WI38 (cell line): ENCODE measurements at regions not wholly inside any gene's neighbourhood (a gene's known extent, or its start where the extent isn't known, plus 50 kb on each side); places are given as distances from the start of the nearest gene placed in this dataset.

Experiments
- H3K4me3 ChIP-seq: 2 replicates; pipeline ENCODE4 v1.5.1; 2011; ENCODE audit warnings: low read depth, mild to moderate bottlenecking, control low read depth, low read length
- TF ChIP-seq, protein P1 (sequence below): IDR thresholded peaks from 2 replicates; pipeline ENCODE4 v1.5.1; 2012; ENCODE audit warnings: low read depth, mild to moderate bottlenecking, control low read depth, low read length

DNA sequence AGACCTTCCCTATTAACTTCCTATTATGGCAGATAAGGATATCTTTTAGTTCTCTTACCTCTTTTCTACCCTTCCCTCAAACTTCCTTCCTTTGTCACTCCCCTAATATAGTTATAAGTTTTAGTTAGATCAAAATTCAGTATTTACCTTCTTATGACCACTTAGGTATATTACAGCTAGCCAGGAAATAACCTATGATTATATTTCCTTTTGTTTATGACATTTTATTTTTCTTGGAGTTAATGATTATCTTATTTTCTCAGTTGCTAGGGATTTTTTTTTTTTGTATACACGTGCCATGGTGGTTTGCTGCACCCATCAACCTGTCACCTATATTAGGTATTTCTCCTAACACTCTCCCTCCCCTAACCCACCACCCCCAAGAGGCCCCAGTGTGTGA lies 88.2 kb upstream of the ZBED5 start:
- H3K4me3 ChIP-seq = no peak overlapping the region
- TF ChIP-seq, protein P1, sequence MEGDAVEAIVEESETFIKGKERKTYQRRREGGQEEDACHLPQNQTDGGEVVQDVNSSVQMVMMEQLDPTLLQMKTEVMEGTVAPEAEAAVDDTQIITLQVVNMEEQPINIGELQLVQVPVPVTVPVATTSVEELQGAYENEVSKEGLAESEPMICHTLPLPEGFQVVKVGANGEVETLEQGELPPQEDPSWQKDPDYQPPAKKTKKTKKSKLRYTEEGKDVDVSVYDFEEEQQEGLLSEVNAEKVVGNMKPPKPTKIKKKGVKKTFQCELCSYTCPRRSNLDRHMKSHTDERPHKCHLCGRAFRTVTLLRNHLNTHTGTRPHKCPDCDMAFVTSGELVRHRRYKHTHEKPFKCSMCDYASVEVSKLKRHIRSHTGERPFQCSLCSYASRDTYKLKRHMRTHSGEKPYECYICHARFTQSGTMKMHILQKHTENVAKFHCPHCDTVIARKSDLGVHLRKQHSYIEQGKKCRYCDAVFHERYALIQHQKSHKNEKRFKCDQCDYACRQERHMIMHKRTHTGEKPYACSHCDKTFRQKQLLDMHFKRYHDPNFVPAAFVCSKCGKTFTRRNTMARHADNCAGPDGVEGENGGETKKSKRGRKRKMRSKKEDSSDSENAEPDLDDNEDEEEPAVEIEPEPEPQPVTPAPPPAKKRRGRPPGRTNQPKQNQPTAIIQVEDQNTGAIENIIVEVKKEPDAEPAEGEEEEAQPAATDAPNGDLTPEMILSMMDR = no peak

DNA sequence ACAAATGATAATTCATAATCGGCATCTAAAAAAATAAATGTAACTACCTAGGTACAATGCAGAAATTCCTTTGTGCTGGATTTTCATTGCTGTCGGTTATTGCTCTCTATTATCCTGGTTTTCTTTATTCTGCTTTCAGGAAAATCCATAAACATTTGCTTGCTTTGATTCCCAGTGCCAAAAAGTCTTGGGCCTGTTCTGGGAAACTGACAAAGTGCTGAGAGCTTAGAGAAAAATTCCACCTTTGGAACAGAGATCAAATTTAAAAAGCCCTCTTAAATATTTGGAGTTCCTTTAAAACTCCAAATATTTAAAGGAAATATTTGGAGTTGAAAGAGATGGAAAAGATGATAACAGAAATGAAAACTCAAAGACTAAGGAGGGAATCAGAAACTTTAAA lies 87.3 kb upstream of the ZBED5 start:
- TF ChIP-seq, protein P1 = no peak
- no peak overlapping the region for H3K4me3 ChIP-seq

DNA sequence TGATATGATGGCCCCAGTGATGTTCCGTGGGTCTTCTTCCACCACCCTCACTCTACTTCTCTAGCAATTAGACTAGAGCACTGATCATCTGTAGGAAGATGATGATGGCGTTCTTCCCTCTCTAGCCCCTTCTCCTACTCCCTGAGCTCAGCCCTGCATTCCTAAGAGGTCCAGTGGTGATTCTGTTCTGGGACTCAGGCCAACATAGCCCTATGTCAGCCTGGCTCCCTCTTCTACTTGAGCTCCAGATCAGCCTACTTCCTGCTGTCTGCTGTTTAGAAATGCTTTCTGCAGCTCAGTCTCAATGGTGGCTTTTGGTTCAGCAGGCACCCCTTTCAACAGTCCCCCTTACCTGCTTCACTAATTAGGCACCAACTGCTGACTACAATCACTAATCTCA lies 86.1 kb upstream of the ZBED5 start:
- TF ChIP-seq, protein P1 = no peak
- H3K4me3 ChIP-seq = no peak overlapping the region

DNA sequence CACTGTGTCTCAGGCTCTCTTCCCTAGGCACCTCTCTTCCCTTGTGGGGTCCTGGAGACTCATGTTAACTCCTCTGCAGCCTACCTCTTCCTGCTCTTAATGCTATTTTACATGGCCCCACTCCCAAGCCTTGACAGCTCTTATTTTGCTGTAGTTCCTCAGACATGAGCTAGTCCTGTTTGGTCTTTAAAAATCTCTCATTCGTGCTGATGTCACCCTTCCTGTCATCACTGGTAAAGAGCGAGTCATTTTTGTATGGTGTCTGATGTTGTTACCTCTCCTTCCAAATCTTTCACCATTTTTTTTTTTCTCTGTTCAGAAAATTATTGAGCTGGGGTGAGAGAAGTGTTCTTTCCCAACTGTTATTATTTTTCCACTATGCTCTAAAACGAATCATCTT lies 84.8 kb upstream of the ZBED5 start:
- no peak overlapping the region for H3K4me3 ChIP-seq
- TF ChIP-seq, protein P1 = no peak

DNA sequence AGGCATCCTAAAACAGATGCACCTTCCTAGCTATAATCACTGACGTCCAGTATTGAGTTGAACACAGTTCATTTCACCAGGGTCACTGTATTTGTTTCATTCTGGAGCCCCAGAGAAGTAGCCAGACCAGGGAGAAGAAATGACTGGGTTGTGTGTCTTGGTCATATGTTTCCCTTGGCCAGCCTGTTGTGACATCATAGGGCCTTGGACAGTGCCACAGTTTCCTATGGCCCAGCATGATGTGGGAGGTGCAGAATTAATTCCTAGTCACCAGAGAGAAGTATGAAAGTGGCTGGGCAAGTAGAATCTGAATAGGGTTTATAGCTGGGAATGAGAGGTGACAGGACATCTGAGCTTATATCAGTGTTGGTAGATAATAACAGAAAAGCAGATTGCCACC lies 84.0 kb upstream of the ZBED5 start:
- TF ChIP-seq, protein P1 = no peak

DNA sequence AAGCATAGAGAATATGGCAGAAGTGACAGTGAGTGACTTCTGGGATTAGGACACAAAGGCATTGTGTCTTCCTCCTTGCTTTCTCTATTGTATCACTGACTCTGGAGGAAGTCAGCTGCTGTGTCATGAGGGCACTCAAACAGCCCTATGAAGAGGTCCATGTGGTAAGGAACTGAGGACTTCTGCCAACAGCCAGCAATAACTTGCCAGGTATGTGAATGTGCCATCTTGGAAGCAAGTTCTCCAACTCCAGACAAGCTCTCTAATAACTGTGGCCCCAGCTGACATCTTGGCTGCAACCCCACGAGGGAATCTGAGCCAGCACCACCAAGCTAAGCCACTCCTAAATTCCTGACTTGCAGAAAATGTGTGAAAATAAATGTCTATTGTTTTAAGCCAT lies 83.6 kb upstream of the ZBED5 start:
- TF ChIP-seq, protein P1 = no peak

More for the DNA sequence above, 84.0 kb upstream of the ZBED5 start:
- no peak overlapping the region for H3K4me3 ChIP-seq

DNA sequence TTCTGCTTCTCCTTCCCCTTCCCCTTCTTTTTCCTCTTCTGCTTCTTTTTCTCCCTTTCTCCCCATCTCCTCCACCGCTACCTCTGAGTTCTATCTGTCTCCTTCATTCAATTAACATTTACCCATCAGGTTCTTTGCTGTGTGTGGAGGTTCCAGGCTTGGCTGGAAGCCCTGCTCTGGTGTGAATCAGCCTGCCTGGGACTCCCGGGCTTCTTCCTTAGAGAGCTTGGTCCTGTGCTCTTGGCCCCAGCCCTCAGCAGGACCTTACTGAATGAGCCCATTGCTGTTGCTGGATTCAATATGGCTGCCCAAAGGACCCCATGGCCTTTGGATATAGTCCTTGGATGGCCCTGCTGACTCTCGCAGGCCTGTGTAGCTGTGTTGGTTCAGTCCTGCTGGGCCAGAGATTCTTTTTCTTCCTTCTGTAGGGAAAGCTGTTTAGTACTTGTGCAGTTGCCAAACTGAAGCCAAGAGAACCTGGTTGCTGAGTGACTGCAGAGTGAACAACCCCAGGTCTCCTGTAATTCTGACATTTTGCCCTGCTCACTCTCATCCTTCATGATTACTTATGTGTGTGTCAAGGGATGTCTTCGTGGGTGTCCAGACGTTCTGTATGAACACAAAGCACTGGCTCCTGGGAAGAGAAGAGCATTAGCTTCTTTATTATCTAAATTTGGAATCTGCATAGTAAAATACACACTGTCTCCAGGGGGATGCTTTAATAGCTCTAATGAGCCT lies 81.0 kb upstream of the ZBED5 start:
- TF ChIP-seq, protein P1 = no peak
- H3K4me3 ChIP-seq = no peak overlapping the region

More for the DNA sequence above, 83.6 kb upstream of the ZBED5 start:
- no peak overlapping the region for H3K4me3 ChIP-seq
